Muscle layer of duodenum (tissue), 2 donors: ENCODE measurements at regions not wholly inside any gene's neighbourhood (a gene's known extent, or its start where the extent isn't known, plus 50 kb on each side); places are given as distances from the start of the nearest gene placed in this dataset.

ENCODE experiments used
- H3K27ac ChIP-seq: one replicate; pipeline ENCODE4 v1.7.0; 2013; ENCODE audit warnings: mild to moderate bottlenecking, low read length
- H3K27me3 ChIP-seq: one replicate; pipeline ENCODE4 v1.7.0; 2013; ENCODE audit warnings: low read depth, mild to moderate bottlenecking, control low read depth, low read length
- H3K36me3 ChIP-seq, 2 donors: one replicate each; pipeline ENCODE4 v1.7.0; 2013; ENCODE audit warnings: low read length in 2 of 2, control low read depth in 1 of 2, mild to moderate bottlenecking in 1 of 2; ENCODE audit not compliant: insufficient read depth in 2 of 2, control insufficient read depth in 1 of 2
- H3K4me1 ChIP-seq, 2 donors: one replicate each; pipeline ENCODE4 v1.7.0; 2013; ENCODE audit warnings: low read length in 2 of 2, mild to moderate bottlenecking in 2 of 2, control low read depth in 1 of 2, moderate library complexity in 1 of 2; ENCODE audit not compliant: insufficient read depth in 2 of 2, control insufficient read depth in 1 of 2
- H3K4me3 ChIP-seq, 2 donors: one replicate each; pipeline ENCODE4 v1.7.0; 2013; ENCODE audit warnings: low read length in 2 of 2, low read depth in 1 of 2, mild to moderate bottlenecking in 1 of 2
- H3K9me3 ChIP-seq, 2 donors: one replicate each; pipeline ENCODE4 v1.7.0; 2013; ENCODE audit warnings: low read length in 2 of 2, control low read depth in 1 of 2, mild to moderate bottlenecking in 1 of 2; ENCODE audit not compliant: control insufficient read depth in 1 of 2
- donor health status: healthy.

DNA sequence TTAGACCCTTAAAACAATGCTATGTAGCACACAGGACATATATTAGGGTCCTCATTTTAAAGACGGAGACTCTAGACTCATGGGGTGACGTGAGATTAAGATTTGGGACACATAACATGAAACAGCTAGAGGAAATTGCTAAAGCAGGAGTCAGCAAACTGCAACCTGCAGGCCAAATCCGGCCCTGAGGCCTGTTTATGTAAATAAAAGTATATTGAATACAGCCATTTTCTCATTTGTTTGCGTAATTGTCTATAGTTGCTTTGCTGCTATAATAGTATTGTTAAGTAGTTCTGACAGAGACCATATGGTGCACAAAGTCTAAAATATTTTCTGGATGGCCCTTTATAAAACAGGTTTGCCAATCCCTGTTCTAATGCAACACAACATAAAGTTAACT is 115.5 kb downstream of the TMCO5A start:
- no peak overlapping the region for H3K4me3 ChIP-seq
- peak overlapping the region; percentile 34 for H3K27ac ChIP-seq
- H3K36me3 ChIP-seq = no peaks in the 10 kb centered on the region
- no peaks in the 10 kb centered on the region for H3K27me3 ChIP-seq
- no peaks in the 10 kb centered on the region for H3K9me3 ChIP-seq
- H3K4me1 ChIP-seq = no peaks in the 10 kb centered on the region

DNA sequence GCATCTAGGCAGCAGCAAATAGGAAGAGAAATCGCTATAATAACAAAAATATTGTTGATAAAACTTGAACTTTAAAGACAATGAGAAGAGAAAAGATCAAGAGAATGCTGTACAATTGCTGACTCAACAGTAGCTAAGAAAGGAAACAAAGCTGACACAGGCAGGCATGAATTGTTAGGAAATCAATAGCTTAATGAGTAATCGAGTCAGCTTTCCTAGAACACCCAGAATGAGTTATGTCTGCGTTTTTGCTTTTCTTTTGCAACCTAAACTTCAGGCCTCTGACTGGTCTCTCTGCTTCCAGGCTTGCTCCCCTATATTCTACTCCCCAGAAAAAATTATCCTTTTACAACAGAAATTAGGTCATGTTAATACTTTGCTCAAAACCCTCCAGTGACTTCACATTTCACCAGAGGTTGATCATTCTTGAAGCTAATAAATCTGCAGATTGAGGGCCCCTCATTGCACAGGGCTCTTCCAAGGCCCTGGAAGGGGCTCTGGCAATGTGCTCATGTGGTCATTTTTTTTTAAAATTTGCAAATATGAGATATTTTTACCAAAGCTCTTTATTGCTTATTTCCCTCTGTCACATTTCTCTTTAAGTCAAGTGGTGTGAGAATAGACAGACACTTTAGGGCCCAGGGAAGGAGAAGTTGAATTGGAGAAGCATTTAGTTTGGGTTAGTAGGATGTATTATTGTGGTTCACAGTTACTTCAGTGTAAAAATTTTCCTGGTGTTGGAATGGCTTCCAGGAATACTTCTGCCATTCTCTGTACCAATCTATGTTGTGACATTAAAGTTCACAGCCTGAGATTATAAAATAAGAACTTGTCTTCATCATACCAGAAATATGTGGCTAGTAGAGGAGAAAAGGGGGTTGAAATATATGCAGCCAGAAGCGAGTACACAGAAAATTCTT is 116.3 kb downstream of the TMCO5A start:
- Histone ChIP-seq H3K27me3 (no peaks in the 10 kb centered on the region), H3K27ac (no peak overlapping the region), H3K4me1 (no peaks in the 10 kb centered on the region), H3K4me3 (no peak overlapping the region), H3K36me3 (no peaks in the 10 kb centered on the region), H3K9me3 (no peaks in the 10 kb centered on the region)

DNA sequence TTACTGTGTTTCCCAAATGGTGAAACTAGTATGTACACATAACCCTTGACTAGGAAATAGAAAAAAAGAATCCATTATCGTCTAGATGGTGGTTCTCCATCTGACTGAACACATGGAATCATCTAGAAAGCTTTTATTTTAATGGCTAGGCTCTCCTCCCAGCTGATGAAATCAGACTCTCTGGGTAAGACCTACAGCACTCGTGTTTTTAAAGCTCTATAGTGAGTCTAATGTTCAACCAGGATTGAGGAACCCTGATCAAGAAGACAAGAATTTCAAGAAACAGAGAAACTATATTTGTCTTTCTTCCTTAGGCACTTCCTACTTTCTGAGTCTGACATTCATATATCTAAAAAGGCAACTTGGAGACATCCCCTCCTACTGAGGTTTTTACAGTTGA is 118.8 kb downstream of the TMCO5A start:
- no peaks in the 10 kb centered on the region for H3K27me3 ChIP-seq
- H3K27ac ChIP-seq = no peak overlapping the region
- H3K4me3 ChIP-seq = no peak overlapping the region
- H3K9me3 ChIP-seq = no peaks in the 10 kb centered on the region
- H3K4me1 ChIP-seq = no peaks in the 10 kb centered on the region
- no peaks in the 10 kb centered on the region for H3K36me3 ChIP-seq

DNA sequence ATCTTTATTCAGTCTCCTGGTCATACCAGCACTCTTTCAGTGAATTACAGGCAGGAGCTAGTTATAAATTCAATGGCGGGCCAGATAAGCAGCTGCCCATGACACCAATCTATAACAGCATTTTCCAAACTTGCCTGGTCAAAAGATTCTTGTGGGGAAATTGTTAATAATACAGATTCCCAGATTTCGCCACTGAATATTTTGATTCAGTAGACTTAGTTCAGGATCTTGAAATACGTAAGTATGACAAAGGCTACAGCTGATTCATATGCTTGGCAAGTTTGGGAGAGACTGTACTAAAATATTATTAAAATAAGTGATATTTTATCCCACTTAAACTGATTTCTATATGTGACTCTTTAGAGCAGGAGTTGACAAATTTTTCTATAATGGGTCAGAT is 119.3 kb downstream of the TMCO5A start:
- Histone ChIP-seq H3K9me3 (no peaks in the 10 kb centered on the region), H3K36me3 (no peaks in the 10 kb centered on the region), H3K4me3 (no peak overlapping the region), H3K4me1 (no peaks in the 10 kb centered on the region), H3K27me3 (no peaks in the 10 kb centered on the region), H3K27ac (no peak overlapping the region)

DNA sequence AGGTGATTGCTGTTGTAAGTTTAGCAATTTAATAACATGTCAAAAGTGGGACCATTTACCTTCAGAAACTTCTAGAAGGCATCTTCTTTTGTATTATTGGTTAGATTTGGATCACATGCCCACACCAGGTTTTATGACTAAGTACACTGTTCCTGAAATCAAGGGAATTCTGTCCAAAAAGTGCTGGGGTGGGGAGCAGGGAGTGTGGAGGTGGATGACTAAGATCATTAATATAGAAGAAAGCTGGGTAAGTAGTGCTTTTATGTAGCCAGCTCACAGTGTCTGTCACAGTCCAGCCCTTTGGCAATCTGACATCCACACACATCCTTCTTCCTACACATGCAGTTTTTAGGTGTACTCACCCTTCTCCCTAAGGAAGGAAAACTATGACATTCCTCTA is 120.0 kb downstream of the TMCO5A start:
- Histone ChIP-seq H3K4me1 (no peaks in the 10 kb centered on the region), H3K9me3 (no peaks in the 10 kb centered on the region), H3K4me3 (no peak overlapping the region), H3K36me3 (no peaks in the 10 kb centered on the region), H3K27ac (no peak overlapping the region), H3K27me3 (no peaks in the 10 kb centered on the region)

DNA sequence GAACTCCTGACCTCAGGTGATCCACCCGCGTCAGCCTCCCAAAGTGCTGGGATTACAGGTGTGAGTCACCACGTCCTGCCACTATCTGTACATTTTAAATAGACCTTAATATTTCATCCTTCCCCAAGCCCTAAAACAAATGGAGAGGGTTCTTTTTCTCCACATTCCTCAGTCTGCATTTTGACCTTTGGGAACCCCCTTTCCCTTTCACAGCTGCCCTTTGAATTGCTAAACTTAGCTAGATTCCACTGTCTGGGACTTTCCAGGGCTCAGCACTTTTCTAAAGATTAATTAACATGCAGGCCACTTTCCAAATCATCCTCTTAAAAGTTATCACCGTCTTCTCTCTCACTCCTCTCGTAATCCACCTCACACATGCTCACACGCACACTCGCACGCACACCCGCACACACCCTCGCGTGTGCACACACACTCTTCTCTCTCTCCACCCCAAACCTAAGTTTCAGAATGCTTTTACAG is 124.2 kb downstream of the TMCO5A start:
- Histone ChIP-seq H3K4me3 (no peak overlapping the region), H3K4me1 (no peaks in the 10 kb centered on the region), H3K27me3 (no peaks in the 10 kb centered on the region), H3K27ac (no peak overlapping the region), H3K9me3 (no peaks in the 10 kb centered on the region), H3K36me3 (no peaks in the 10 kb centered on the region)

DNA sequence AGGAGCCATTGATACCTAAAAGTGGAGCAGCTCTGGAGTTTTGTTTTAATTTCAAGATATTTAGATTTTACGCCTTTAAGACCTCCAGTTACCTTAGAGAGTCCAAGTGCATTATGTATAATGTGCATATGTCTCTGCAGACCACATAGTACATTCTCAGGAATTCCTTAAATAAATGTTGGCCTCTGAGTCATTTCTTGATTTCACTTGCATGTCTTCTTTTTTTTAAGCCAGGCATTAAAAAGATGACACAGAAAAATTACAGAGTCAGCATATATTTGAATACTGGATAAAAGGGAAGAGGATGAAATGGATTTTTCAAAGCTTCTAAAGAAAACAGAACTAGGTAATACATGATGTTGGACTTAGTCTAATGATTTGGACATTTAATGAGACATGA is 125.2 kb downstream of the TMCO5A start:
- H3K4me3 ChIP-seq = no peak overlapping the region
- H3K27me3 ChIP-seq = no peaks in the 10 kb centered on the region
- H3K36me3 ChIP-seq = no peaks in the 10 kb centered on the region
- no peak overlapping the region for H3K27ac ChIP-seq
- H3K4me1 ChIP-seq = no peaks in the 10 kb centered on the region
- no peaks in the 10 kb centered on the region for H3K9me3 ChIP-seq

DNA sequence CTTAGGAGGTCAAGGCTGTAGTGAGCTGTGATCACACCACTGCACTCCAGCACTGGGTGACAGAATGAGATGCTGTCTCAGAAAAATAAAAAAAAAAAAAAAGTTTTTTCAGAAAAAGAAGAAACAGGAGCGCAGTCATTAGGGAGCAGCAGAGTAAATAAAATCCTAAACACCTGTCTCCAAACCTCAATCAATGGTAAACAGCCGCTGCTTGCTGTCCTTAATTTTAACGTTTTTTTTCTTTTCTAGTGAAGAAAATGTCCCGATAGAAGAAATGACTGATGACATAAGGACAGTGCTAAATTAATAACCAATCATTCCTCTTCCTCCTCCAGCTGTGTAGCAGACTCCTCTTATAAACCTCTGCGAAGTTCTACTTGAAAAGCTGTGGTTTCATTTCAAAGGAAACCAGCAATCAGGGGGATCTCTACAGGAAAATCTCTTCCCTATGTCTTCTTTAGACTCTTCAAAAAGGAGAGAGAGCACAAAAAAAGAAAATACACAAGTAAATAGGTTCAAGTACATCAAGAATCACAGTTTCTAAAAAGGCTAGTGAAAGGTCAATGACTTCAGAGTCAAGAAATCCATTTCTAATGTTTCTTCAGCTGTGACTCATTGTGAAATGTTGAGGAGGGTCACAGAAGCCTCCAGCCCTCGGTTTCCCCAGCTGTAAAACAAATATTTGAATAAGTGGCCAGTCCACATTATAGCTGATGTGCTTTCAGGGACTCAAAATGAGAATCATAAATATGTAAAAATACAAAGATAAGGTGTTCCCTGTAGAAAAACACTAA is 127.6 kb downstream of the TMCO5A start:
- Histone ChIP-seq H3K27me3 (no peaks in the 10 kb centered on the region), H3K4me1 (no peaks in the 10 kb centered on the region), H3K4me3 (no peak overlapping the region), H3K9me3 (no peaks in the 10 kb centered on the region), H3K27ac (no peak overlapping the region), H3K36me3 (no peaks in the 10 kb centered on the region)

DNA sequence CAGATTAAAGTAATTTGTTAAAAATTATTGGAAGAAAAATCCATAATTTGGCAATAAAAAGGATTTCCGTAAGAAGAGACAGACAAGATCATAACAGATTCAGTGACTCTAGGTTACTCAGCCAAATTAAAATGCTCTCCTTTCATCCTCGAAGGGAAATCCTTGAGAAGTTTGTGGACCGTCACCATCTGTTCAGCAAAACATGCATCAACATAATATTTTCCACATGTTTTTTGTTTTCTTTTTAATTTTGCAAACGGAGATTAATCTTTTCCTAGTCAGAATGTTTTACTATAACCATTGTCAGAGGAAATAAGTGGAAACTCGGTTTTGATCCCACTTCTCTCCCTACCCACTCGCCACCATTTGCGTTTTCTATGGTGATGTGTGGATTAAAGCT is 128.3 kb downstream of the TMCO5A start:
- no peaks in the 10 kb centered on the region for H3K4me1 ChIP-seq

DNA sequence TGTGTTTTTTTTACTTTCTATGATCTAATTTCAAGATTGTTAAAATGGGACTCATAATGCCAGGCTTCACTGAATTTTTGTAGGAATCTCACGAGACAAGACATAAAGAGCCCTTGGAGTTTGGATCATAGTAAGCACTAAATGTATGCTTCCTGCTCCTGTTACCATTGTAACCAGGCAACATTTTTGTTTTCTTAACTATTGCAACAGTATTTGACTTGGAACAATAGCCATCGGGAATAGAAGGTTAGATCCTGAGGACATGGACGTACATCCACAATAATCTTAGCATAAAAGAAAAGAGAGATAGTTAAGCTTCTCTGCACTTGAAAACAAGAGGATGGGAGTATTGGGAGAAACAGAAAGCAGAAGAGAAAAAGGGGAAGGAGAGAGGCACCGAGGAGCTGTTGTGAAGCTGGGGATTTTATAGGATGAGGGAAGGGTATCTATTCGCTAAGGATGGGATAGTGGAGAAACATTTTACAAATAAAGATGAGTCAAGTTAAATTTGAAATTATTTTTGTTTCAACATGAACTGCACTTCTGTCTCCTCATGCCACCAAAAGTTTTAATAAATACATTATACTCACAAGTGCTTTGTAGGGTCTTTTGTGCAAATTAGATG is 131.4 kb downstream of the TMCO5A start:
- H3K9me3 ChIP-seq = no peaks in the 10 kb centered on the region
- no peaks in the 10 kb centered on the region for H3K27me3 ChIP-seq
- H3K4me1 ChIP-seq = peaks cover 6 to 15% of the 10 kb centered on the region in 2 donors
- H3K4me3 ChIP-seq = no peak overlapping the region
- H3K36me3 ChIP-seq = no peaks in the 10 kb centered on the region
- no peak overlapping the region for H3K27ac ChIP-seq

More for the DNA sequence above, 128.3 kb downstream of the TMCO5A start:
- H3K27me3 ChIP-seq = no peaks in the 10 kb centered on the region
- no peaks in the 10 kb centered on the region for H3K9me3 ChIP-seq
- no peak overlapping the region for H3K27ac ChIP-seq
- H3K4me3 ChIP-seq = no peak overlapping the region
- no peaks in the 10 kb centered on the region for H3K36me3 ChIP-seq

DNA sequence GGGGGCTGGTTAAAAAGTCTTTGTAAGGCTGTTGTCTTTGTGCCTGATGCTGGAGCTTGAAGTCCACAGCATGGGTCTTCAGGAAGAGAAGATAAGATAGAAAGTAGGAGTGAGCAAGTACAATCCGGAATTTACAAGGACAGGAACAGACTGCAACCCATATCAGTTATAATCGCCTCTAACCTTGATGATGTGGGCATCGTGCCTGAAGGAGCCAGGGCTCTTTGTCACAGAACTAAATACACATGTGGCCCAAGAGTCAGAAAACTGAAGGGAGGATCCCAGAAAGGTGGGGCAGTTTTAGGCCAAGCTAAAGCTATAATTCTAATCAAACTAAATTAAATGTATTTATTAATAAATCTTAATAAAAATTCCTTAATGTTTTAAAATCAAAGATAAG is 132.2 kb downstream of the TMCO5A start:
- H3K27ac ChIP-seq = no peak overlapping the region
- H3K27me3 ChIP-seq = no peaks in the 10 kb centered on the region
- H3K9me3 ChIP-seq = no peaks in the 10 kb centered on the region
- H3K4me1 ChIP-seq = peaks cover 6 to 15% of the 10 kb centered on the region in 2 donors
- no peak overlapping the region for H3K4me3 ChIP-seq
- no peaks in the 10 kb centered on the region for H3K36me3 ChIP-seq
